ENCODE measurements at regions not wholly inside any gene's neighbourhood (a gene's known extent, or its start where the extent isn't known, plus 50 kb on each side); places are given as distances from the start of the nearest gene placed in this dataset.
"Not testable (repeated sequence)": the region's sequence is repeated elsewhere in the genome, so short reads cannot be mapped to it uniquely, and the experiment has no call there.

GRCh38 chrX:45553417-45553816, 352.7 kb upstream of the DIPK2B start:
- intact Hi-C loops (cut with micrococcal nuclease): no loop called here
- H3K9ac ChIP-seq (replicated peaks; ENCODE audit: extremely low read depth, insufficient read depth, low read length): no peak overlapping the region
- no peaks in the 10 kb centered on the region for H3K4me1 ChIP-seq (ENCODE audit: control insufficient read depth, extremely low read depth, insufficient read depth, low read length)
- BruUV-seq (replicated peaks): no TSS peak
- no peak for TF ChIP-seq FOS (IDR thresholded peaks at IDR 0.05; ENCODE audit: borderline replicate concordance, insufficient read depth, low read length)
- TF ChIP-seq GATA2 (IDR thresholded peaks at IDR 0.05; ENCODE audit: insufficient read depth, insufficient read length, low read depth, low read length): no peak
- TF ChIP-seq MAX (IDR thresholded peaks at IDR 0.05; ENCODE audit: insufficient read depth, insufficient read length): no peak
- TF ChIP-seq CTCF (IDR thresholded peaks at IDR 0.05; ENCODE audit: extremely low read depth in 1 of 2, insufficient read depth in 1 of 2, low read depth in 1 of 2, low read length in 2 of 2): no peak
- TF ChIP-seq EZH2 (IDR thresholded peaks at IDR 0.05; ENCODE audit: borderline replicate concordance, low read depth, low read length, severe bottlenecking): no peak
- TF ChIP-seq JUN (IDR thresholded peaks at IDR 0.05; ENCODE audit: borderline replicate concordance, insufficient read depth, insufficient read length, low read depth): no peak
- TF ChIP-seq POLR2AphosphoS5 (IDR thresholded peaks at IDR 0.05; ENCODE audit: insufficient read depth, low read depth, low read length): no peak
- TF ChIP-seq POLR2A (IDR thresholded peaks at IDR 0.05; ENCODE audit: low read depth, low read length): no peak
- no peak for TF ChIP-seq MYC (IDR thresholded peaks at IDR 0.05; ENCODE audit: low read depth, low read length)
- no peaks in the 10 kb centered on the region for H3K9me3 ChIP-seq (replicated peaks; ENCODE audit: control insufficient read depth, insufficient read depth, low read length)
- DNase-seq (ENCODE audit: low read depth, low spot score) (no peak), FAIRE-seq (no peak)
- no peaks in the 10 kb centered on the region for H4K20me1 ChIP-seq (replicated peaks; ENCODE audit: control insufficient read depth, extremely low read depth, insufficient read depth, low read length)
- POLR2A ChIA-PET: no interaction called here
- no peaks in the 10 kb centered on the region for H3K79me2 ChIP-seq (ENCODE audit: control insufficient read depth, insufficient read depth, low read length)
- no peak overlapping the region for H3K4me2 ChIP-seq (ENCODE audit: insufficient read depth, low read length)
- no peak overlapping the region for H3K27ac ChIP-seq (ENCODE audit: insufficient read depth, low read depth, low read length)
- H3K27me3 ChIP-seq (ENCODE audit: control insufficient read depth in 2 of 2, insufficient read depth in 2 of 2, low read length in 2 of 2): no peaks in the 10 kb centered on the region
- H3K36me3 ChIP-seq (ENCODE audit: control insufficient read depth in 2 of 2, extremely low read depth in 1 of 2, insufficient read depth in 2 of 2, low read length in 2 of 2): no peaks in the 10 kb centered on the region
- no peaks in the 10 kb centered on the region for H3K9me1 ChIP-seq (replicated peaks; ENCODE audit: control insufficient read depth, extremely low read depth, insufficient read depth, low read length)
- H2AFZ ChIP-seq (ENCODE audit: low read depth, low read length): no peak overlapping the region
- dilution Hi-C loops (cut with MboI; ENCODE audit: extremely low pct_ligation_motif_present, low sequenced_read_pairs): no loop called here
- H3K4me3 ChIP-seq (replicated peaks in 1 of 3; ENCODE audit: insufficient read depth in 1 of 3, low read depth in 1 of 3, low read length in 3 of 3): no peak overlapping the region
- CTCF ChIA-PET: no interaction called here

GRCh38 chrX:45546697-45547096, 346.0 kb upstream of the DIPK2B start:
- H3K4me1 ChIP-seq (ENCODE audit: control insufficient read depth, extremely low read depth, insufficient read depth, low read length); H3K79me2 ChIP-seq (ENCODE audit: control insufficient read depth, insufficient read depth, low read length); DNase-seq (ENCODE audit: low read depth, low spot score); H3K9ac ChIP-seq (replicated peaks; ENCODE audit: extremely low read depth, insufficient read depth, low read length); H3K36me3 ChIP-seq (ENCODE audit: control insufficient read depth in 2 of 2, extremely low read depth in 1 of 2, insufficient read depth in 2 of 2, low read length in 2 of 2); H3K4me2 ChIP-seq (ENCODE audit: insufficient read depth, low read length); intact Hi-C loops (cut with micrococcal nuclease); H2AFZ ChIP-seq (ENCODE audit: low read depth, low read length); POLR2A ChIA-PET; dilution Hi-C loops (cut with MboI; ENCODE audit: extremely low pct_ligation_motif_present, low sequenced_read_pairs); CTCF ChIA-PET; H3K27me3 ChIP-seq (ENCODE audit: control insufficient read depth in 2 of 2, insufficient read depth in 2 of 2, low read length in 2 of 2); H3K27ac ChIP-seq (ENCODE audit: insufficient read depth, low read depth, low read length); H3K9me3 ChIP-seq (replicated peaks; ENCODE audit: control insufficient read depth, insufficient read depth, low read length); BruUV-seq (replicated peaks); H4K20me1 ChIP-seq (replicated peaks; ENCODE audit: control insufficient read depth, extremely low read depth, insufficient read depth, low read length); FAIRE-seq; H3K4me3 ChIP-seq (replicated peaks in 1 of 3; ENCODE audit: insufficient read depth in 1 of 3, low read depth in 1 of 3, low read length in 3 of 3); H3K9me1 ChIP-seq (replicated peaks; ENCODE audit: control insufficient read depth, extremely low read depth, insufficient read depth, low read length): not testable (repeated sequence)
